ENCODE measurements at regions not wholly inside any gene's neighbourhood (a gene's known extent, or its start where the extent isn't known, plus 50 kb on each side); places are given as distances from the start of the nearest gene placed in this dataset.

- no peak overlapping the region for H3K27ac ChIP-seq (ENCODE audit: low read length)
- H3F3A ChIP-seq (ENCODE audit: low read length, unreplicated experiment), result no peaks in the 10 kb centered on the region
- DNase-seq (no peak), ATAC-seq (no peak)
- H3K9me2 ChIP-seq (replicated peaks; ENCODE audit: low read length), result no peaks in the 10 kb centered on the region
- H3K27me3 ChIP-seq (ENCODE audit: low read length), result no peaks in the 10 kb centered on the region
- H2AFZ ChIP-seq (ENCODE audit: low read length), result no peak overlapping the region
- TF ChIP-seq EZH2phosphoT487 (IDR thresholded peaks at IDR 0.05; ENCODE audit: borderline replicate concordance, low read length), result no peak
- TF ChIP-seq, protein P1, sequence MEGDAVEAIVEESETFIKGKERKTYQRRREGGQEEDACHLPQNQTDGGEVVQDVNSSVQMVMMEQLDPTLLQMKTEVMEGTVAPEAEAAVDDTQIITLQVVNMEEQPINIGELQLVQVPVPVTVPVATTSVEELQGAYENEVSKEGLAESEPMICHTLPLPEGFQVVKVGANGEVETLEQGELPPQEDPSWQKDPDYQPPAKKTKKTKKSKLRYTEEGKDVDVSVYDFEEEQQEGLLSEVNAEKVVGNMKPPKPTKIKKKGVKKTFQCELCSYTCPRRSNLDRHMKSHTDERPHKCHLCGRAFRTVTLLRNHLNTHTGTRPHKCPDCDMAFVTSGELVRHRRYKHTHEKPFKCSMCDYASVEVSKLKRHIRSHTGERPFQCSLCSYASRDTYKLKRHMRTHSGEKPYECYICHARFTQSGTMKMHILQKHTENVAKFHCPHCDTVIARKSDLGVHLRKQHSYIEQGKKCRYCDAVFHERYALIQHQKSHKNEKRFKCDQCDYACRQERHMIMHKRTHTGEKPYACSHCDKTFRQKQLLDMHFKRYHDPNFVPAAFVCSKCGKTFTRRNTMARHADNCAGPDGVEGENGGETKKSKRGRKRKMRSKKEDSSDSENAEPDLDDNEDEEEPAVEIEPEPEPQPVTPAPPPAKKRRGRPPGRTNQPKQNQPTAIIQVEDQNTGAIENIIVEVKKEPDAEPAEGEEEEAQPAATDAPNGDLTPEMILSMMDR (conservative IDR thresholded peaks at IDR 0.05; ENCODE audit: low read depth, low read length), result no peak
- TF ChIP-seq EZH2 (IDR thresholded peaks at IDR 0.05; ENCODE audit: low read length, unreplicated experiment), result no peak
- POLR2A ChIA-PET (ENCODE audit: unreplicated experiment), result no interaction called here
- intact Hi-C loops (cut with micrococcal nuclease), result no loop called here
- H3K9ac ChIP-seq (ENCODE audit: low read length), result no peak overlapping the region
- H3K79me2 ChIP-seq (ENCODE audit: low read length), result no peaks in the 10 kb centered on the region
- no peaks in the 10 kb centered on the region for H3K4me1 ChIP-seq (ENCODE audit: insufficient read depth, low read length)
- H3K9me3 ChIP-seq (ENCODE audit: low read length), result no peaks in the 10 kb centered on the region
- H4K20me1 ChIP-seq (ENCODE audit: low read length), result no peaks in the 10 kb centered on the region
- H3K4me2 ChIP-seq (ENCODE audit: low read length), result no peak overlapping the region
- no peak overlapping the region for H3K4me3 ChIP-seq (ENCODE audit: low read length)
- CTCF ChIA-PET, result no interaction called here
- no peaks in the 10 kb centered on the region for H3K36me3 ChIP-seq (ENCODE audit: low read depth, low read length)
- BruUV-seq (replicated peaks), result no TSS peak
These were observed 90.5 kb upstream of the GDF10 start for GRCh38 chr10:47209466-47209865.

DNA sequence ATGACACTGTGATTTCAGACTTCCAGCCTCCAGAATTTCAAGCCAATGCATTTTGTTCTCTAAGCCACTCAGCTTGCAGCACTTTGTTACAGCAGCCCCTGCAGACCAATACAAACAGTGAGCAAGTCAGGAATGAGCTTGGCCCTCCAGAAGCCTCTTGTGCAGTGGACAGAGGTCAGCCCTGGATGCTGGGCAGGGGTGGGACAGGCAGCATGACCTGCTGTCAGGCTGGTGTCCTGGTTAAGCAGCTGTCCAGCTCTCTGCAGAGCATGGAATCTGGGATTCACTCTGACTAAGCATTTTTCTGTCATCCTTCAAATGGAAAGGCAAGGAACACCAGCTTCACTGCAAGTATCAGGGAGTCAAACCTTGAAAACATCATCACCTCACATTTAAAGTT lies 85.5 kb upstream of the GDF10 start:
- Histone ChIP-seq H2AFZ (ENCODE audit: low read length) (no peak overlapping the region), H3F3A (ENCODE audit: low read length, unreplicated experiment) (no peaks in the 10 kb centered on the region), H3K79me2 (ENCODE audit: low read length) (no peaks in the 10 kb centered on the region), H3K27me3 (ENCODE audit: low read length) (peaks cover 9% of the 10 kb centered on the region; the same call in 1 of the 2 replicates), H3K4me3 (ENCODE audit: low read length) (no peak overlapping the region), H3K9ac (ENCODE audit: low read length) (no peak overlapping the region), H3K4me1 (ENCODE audit: insufficient read depth, low read length) (no peaks in the 10 kb centered on the region), H3K36me3 (ENCODE audit: low read depth, low read length) (no peaks in the 10 kb centered on the region), H3K9me2 (replicated peaks; ENCODE audit: low read length) (no peaks in the 10 kb centered on the region), H4K20me1 (ENCODE audit: low read length) (no peaks in the 10 kb centered on the region), H3K4me2 (ENCODE audit: low read length) (no peak overlapping the region), H3K9me3 (ENCODE audit: low read length) (no peaks in the 10 kb centered on the region), H3K27ac (ENCODE audit: low read length) (no peak overlapping the region)
- TF ChIP-seq EZH2phosphoT487 (IDR thresholded peaks at IDR 0.05; ENCODE audit: borderline replicate concordance, low read length) (no peak), EZH2 (IDR thresholded peaks at IDR 0.05; ENCODE audit: low read length, unreplicated experiment) (no peak)
- TF ChIP-seq, protein P1 (conservative IDR thresholded peaks at IDR 0.05; ENCODE audit: low read depth, low read length), result no peak
- ChIA-PET CTCF (no interaction called here), POLR2A (ENCODE audit: unreplicated experiment) (no interaction called here)
- intact Hi-C loops (cut with micrococcal nuclease), result no loop called here
- DNase-seq (no peak), ATAC-seq (no peak)
- no TSS peak for BruUV-seq (replicated peaks)

- intact Hi-C loops (cut with micrococcal nuclease), result no loop called here
- H3K4me3 ChIP-seq (ENCODE audit: low read length), result no peak overlapping the region
- CTCF ChIA-PET, result no interaction called here
These were observed 82.9 kb upstream of the GDF10 start for GRCh38 chr10:47217113-47217512.

More at GRCh38 chr10:47217113-47217512, 82.9 kb upstream of the GDF10 start:
- Histone ChIP-seq H2AFZ (ENCODE audit: low read length) (no peak overlapping the region), H3K27ac (ENCODE audit: low read length) (no peak overlapping the region), H3F3A (ENCODE audit: low read length, unreplicated experiment) (no peaks in the 10 kb centered on the region), H3K4me2 (ENCODE audit: low read length) (no peak overlapping the region), H3K79me2 (ENCODE audit: low read length) (no peaks in the 10 kb centered on the region), H4K20me1 (ENCODE audit: low read length) (no peaks in the 10 kb centered on the region), H3K4me1 (ENCODE audit: insufficient read depth, low read length) (no peaks in the 10 kb centered on the region), H3K9me2 (replicated peaks; ENCODE audit: low read length) (no peaks in the 10 kb centered on the region), H3K36me3 (ENCODE audit: low read depth, low read length) (no peaks in the 10 kb centered on the region), H3K9me3 (ENCODE audit: low read length) (no peaks in the 10 kb centered on the region), H3K9ac (ENCODE audit: low read length) (no peak overlapping the region), H3K27me3 (ENCODE audit: low read length) (peaks cover 9% of the 10 kb centered on the region; the same call in 1 of the 2 replicates)
- POLR2A ChIA-PET (ENCODE audit: unreplicated experiment), result no interaction called here
- TF ChIP-seq, protein P1 (conservative IDR thresholded peaks at IDR 0.05; ENCODE audit: low read depth, low read length), result no peak
- TF ChIP-seq EZH2 (IDR thresholded peaks at IDR 0.05; ENCODE audit: low read length, unreplicated experiment) (no peak), EZH2phosphoT487 (IDR thresholded peaks at IDR 0.05; ENCODE audit: borderline replicate concordance, low read length) (no peak)
- ATAC-seq (no peak), DNase-seq (no peak)
- BruUV-seq (replicated peaks), result no TSS peak
